ENCODE measurements at regions not wholly inside any gene's neighbourhood (a gene's known extent, or its start where the extent isn't known, plus 50 kb on each side); places are given as distances from the start of the nearest gene placed in this dataset.

GRCh38 chr5:110134963-110135935 is 445.5 kb downstream of the MAN2A1 start:
- intact Hi-C loops (cut with micrococcal nuclease) = no loop called here
- Histone ChIP-seq H3K9me1 (replicated peaks; ENCODE audit: control insufficient read depth, extremely low read depth, insufficient read depth, low read length) (no peaks in the 10 kb centered on the region), H3K27me3 (ENCODE audit: control insufficient read depth in 2 of 2, insufficient read depth in 2 of 2, low read length in 2 of 2) (no peaks in the 10 kb centered on the region), H3K9ac (replicated peaks; ENCODE audit: extremely low read depth, insufficient read depth, low read length) (no peak overlapping the region), H3K36me3 (ENCODE audit: control insufficient read depth in 2 of 2, extremely low read depth in 1 of 2, insufficient read depth in 2 of 2, low read length in 2 of 2) (no peaks in the 10 kb centered on the region), H3K4me3 (replicated peaks in 1 of 3; ENCODE audit: insufficient read depth in 1 of 3, low read depth in 1 of 3, low read length in 3 of 3) (no peak overlapping the region), H2AFZ (ENCODE audit: low read depth, low read length) (no peak overlapping the region), H3K4me1 (ENCODE audit: control insufficient read depth, extremely low read depth, insufficient read depth, low read length) (no peaks in the 10 kb centered on the region), H3K4me2 (ENCODE audit: insufficient read depth, low read length) (no peak overlapping the region), H3K79me2 (ENCODE audit: control insufficient read depth, insufficient read depth, low read length) (no peaks in the 10 kb centered on the region), H3K9me3 (replicated peaks; ENCODE audit: control insufficient read depth, insufficient read depth, low read length) (peaks cover 7% of the 10 kb centered on the region), H3K27ac (ENCODE audit: insufficient read depth, low read depth, low read length) (no peak overlapping the region), H4K20me1 (replicated peaks; ENCODE audit: control insufficient read depth, extremely low read depth, insufficient read depth, low read length) (no peaks in the 10 kb centered on the region)
- BruUV-seq (replicated peaks) = no TSS peak
- DNase-seq (ENCODE audit: low read depth, low spot score) = no peak
- CTCF ChIA-PET = no interaction called here
- POLR2A ChIA-PET = no interaction called here
- dilution Hi-C loops (cut with MboI; ENCODE audit: extremely low pct_ligation_motif_present, low sequenced_read_pairs) = no loop called here
- no peak for TF ChIP-seq MYC (IDR thresholded peaks at IDR 0.05; ENCODE audit: low read depth, low read length)
- TF ChIP-seq POLR2A (IDR thresholded peaks at IDR 0.05; ENCODE audit: low read depth, low read length) = no peak
- no peak for TF ChIP-seq JUN (IDR thresholded peaks at IDR 0.05; ENCODE audit: borderline replicate concordance, insufficient read depth, insufficient read length, low read depth)
- no peak for TF ChIP-seq FOS (IDR thresholded peaks at IDR 0.05; ENCODE audit: borderline replicate concordance, insufficient read depth, low read length)
- TF ChIP-seq CTCF (IDR thresholded peaks at IDR 0.05; ENCODE audit: extremely low read depth in 1 of 2, insufficient read depth in 1 of 2, low read depth in 1 of 2, low read length in 2 of 2) = no peak
- TF ChIP-seq GATA2 (IDR thresholded peaks at IDR 0.05; ENCODE audit: insufficient read depth, insufficient read length, low read depth, low read length) = no peak
- no peak for TF ChIP-seq POLR2AphosphoS5 (IDR thresholded peaks at IDR 0.05; ENCODE audit: insufficient read depth, low read depth, low read length)
- FAIRE-seq = no peak

All from endothelial cell of umbilical vein (primary cell).